AG04450 (cell line): ENCODE measurements at regions not wholly inside any gene's neighbourhood (a gene's known extent, or its start where the extent isn't known, plus 50 kb on each side); places are given as distances from the start of the nearest gene placed in this dataset.

ENCODE experiments used
- CTCF ChIA-PET: fragments of 300-600, 350-600 bp; formaldehyde crosslinking; extraction: SDS; loops from one replicate; lab custom pipeline; 2022; ENCODE audit warnings: antibody characterized with exemption, inconsistent platforms; lab: Charles Lee
- POLR2A ChIA-PET: fragments of 350-600 bp; formaldehyde crosslinking; extraction: SDS; loops from one replicate; lab custom pipeline; 2021; ENCODE audit warnings: antibody characterized with exemption, inconsistent platforms; lab: Yijun Ruan, JAX
- DNase-seq: peaks from one replicate; pipeline ENCODE4 v3.0.0-alpha.2; 2011; ENCODE audit warnings: low read depth, low spot score
- H3K27ac ChIP-seq: one replicate; pipeline ENCODE4 v1.5.1; 2012; ENCODE audit warnings: low read depth, low read length, control low read depth
- H3K27me3 ChIP-seq: one replicate; pipeline ENCODE4 v1.6.0; 2012; ENCODE audit warnings: low read length; ENCODE audit not compliant: control insufficient read depth, insufficient read depth
- H3K4me3 ChIP-seq: 2 replicates; pipeline ENCODE4 v1.5.1; 2011; ENCODE audit warnings: mild to moderate bottlenecking, low read depth, low read length, control low read depth
- H3K9me3 ChIP-seq: 2 replicates; pipeline ENCODE4 v1.5.1; 2012; ENCODE audit warnings: low read length; ENCODE audit not compliant: control insufficient read depth, insufficient read depth
- CTCF ChIP-seq: IDR thresholded peaks from 2 replicates; pipeline ENCODE4 v1.5.1; 2011; ENCODE audit warnings: low read depth, low read length, control low read depth, inconsistent platforms

GRCh38 chr16:85391769-85392583 lies 221.1 kb upstream of the GSE1 start:
- H3K27ac ChIP-seq = peak overlapping the region; percentile 2
- POLR2A ChIA-PET = no interaction called here
- no peak for DNase-seq

GRCh38 chr16:85392756-85393673 lies 220.1 kb upstream of the GSE1 start:
- no peak for TF ChIP-seq CTCF
- no peak overlapping the region for H3K4me3 ChIP-seq
- no peak overlapping the region for H3K27ac ChIP-seq
- H3K9me3 ChIP-seq = peaks cover 5% of the 10 kb centered on the region; the same call in 1 of the 2 replicates
- no peak for DNase-seq
- CTCF ChIA-PET = interaction anchor here (1.0 to 2.8 kb wide), 4 partner anchors 23 to 217 kb away, joined by 4 to 16 read pairs (median 4); no protein-coding TSS in a partner anchor
- POLR2A ChIA-PET = no interaction called here
- H3K27me3 ChIP-seq = no peaks in the 10 kb centered on the region

More at GRCh38 chr16:85391769-85392583, 221.1 kb upstream of the GSE1 start:
- Histone ChIP-seq H3K27me3 (no peaks in the 10 kb centered on the region), H3K4me3 (no peak overlapping the region), H3K9me3 (peaks cover 5% of the 10 kb centered on the region; the same call in 1 of the 2 replicates)
- CTCF ChIA-PET = interaction anchor here (1.2 to 1.3 kb wide), 2 partner anchors 24 to 166 kb away, joined by 3 to 4 read pairs; no protein-coding TSS in a partner anchor
- TF ChIP-seq CTCF = no peak

- no peak for DNase-seq
- CTCF ChIA-PET = interaction anchor here (0.8 to 2.8 kb wide), 5 partner anchors 22 to 216 kb away, joined by 3 to 16 read pairs (median 4); no protein-coding TSS in a partner anchor
- Histone ChIP-seq H3K27me3 (no peaks in the 10 kb centered on the region), H3K9me3 (peaks cover 5% of the 10 kb centered on the region; the same call in 1 of the 2 replicates), H3K27ac (no peak overlapping the region), H3K4me3 (no peak overlapping the region)
- POLR2A ChIA-PET = interaction anchor here (0.6 kb wide), 1 partner anchor 219 kb away, joined by 3 read pairs; the partner anchor contains the start of gene GSE1
- peak; percentile 81 for TF ChIP-seq CTCF
Measured at GRCh38 chr16:85393674-85394451, 219.3 kb upstream of the GSE1 start.

GRCh38 chr16:85394456-85395206 lies 218.5 kb upstream of the GSE1 start:
- peaks cover 5% of the 10 kb centered on the region; the same call in 1 of the 2 replicates for H3K9me3 ChIP-seq
- H3K4me3 ChIP-seq = no peak overlapping the region
- no peaks in the 10 kb centered on the region for H3K27me3 ChIP-seq
- no peak overlapping the region for H3K27ac ChIP-seq
- ChIA-PET POLR2A (interaction anchor here (0.6 to 1.2 kb wide), 2 partner anchors 41 to 222 kb away, joined by 3 read pairs; no protein-coding TSS in a partner anchor), CTCF (interaction anchor here (0.8 to 2.8 kb wide), 6 partner anchors 22 to 323 kb away, joined by 3 to 16 read pairs (median 4); no protein-coding TSS in a partner anchor)
- no peak for DNase-seq
- TF ChIP-seq CTCF = no peak
